PFSK-1 (cell line): ENCODE measurements at regions not wholly inside any gene's neighbourhood (a gene's known extent, or its start where the extent isn't known, plus 50 kb on each side); places are given as distances from the start of the nearest gene placed in this dataset.

Experiments
- FOXP2 ChIP-seq: optimal IDR thresholded peaks from 2 replicates; pipeline ENCODE3; 2011; ENCODE audit warnings: borderline replicate concordance, control low read depth, inconsistent platforms; ENCODE audit not compliant: insufficient read depth; ENCODE audit errors: extremely low read length, extremely low read depth
- POLR2AphosphoS5 ChIP-seq: IDR thresholded peaks from 2 replicates; pipeline ENCODE4 v1.6.1; 2012; ENCODE audit warnings: low read depth, mild to moderate bottlenecking, control low read depth, low read length, moderate library complexity
- SIN3A ChIP-seq: IDR thresholded peaks from 2 replicates; pipeline ENCODE4 v1.6.1; 2012; ENCODE audit warnings: mild to moderate bottlenecking, low read length, moderate library complexity, borderline replicate concordance; ENCODE audit not compliant: insufficient read depth
- TAF1 ChIP-seq: IDR thresholded peaks from 2 replicates; pipeline ENCODE4 v1.6.1; 2012; ENCODE audit warnings: low read length, control low read depth, borderline replicate concordance; ENCODE audit not compliant: insufficient read depth
- TF ChIP-seq, protein P1 (sequence below), 2 experiments: IDR thresholded peaks; 2 replicates each; pipeline versions ENCODE4 v1.6.1 to v1.8.0; 2011 to 2012; ENCODE audit warnings: low read depth in 2 of 2, low read length in 2 of 2, control low read depth in 1 of 2, inconsistent platforms in 1 of 2, mild to moderate bottlenecking in 1 of 2, moderate library complexity in 1 of 2; ENCODE audit not compliant: insufficient read depth in 1 of 2

DNA sequence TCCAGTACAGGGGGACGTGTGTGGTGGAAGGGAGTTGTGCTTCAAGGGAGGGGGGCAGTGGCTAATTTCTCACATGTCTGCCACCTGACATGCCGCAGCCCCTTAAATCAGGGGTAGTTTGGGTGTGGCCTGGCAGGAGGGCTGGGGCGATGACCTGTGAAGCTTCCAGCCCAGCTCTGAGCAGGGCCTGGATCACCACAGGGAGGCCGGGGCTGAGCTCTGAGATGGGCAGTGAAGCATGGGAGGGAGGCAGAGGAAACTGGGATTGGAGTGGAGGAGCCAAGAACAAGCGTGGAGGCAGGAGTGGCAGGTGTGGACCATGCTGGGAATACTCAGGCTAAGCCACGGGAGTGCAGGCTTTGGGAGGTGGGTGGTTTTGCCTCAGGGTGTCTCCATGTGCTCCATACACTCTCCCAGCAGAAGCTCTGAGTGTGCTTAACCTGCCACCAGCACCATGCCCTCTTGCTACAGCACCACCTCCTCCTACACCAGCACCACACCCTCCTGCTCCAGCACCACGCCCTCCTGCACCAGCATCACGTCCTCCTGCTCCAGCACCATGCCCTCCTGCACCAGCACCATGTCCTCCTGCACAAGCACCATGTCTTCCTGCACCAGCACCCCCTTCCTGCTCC is 99.3 kb upstream of the SHH start:
- TF ChIP-seq, protein P1, sequence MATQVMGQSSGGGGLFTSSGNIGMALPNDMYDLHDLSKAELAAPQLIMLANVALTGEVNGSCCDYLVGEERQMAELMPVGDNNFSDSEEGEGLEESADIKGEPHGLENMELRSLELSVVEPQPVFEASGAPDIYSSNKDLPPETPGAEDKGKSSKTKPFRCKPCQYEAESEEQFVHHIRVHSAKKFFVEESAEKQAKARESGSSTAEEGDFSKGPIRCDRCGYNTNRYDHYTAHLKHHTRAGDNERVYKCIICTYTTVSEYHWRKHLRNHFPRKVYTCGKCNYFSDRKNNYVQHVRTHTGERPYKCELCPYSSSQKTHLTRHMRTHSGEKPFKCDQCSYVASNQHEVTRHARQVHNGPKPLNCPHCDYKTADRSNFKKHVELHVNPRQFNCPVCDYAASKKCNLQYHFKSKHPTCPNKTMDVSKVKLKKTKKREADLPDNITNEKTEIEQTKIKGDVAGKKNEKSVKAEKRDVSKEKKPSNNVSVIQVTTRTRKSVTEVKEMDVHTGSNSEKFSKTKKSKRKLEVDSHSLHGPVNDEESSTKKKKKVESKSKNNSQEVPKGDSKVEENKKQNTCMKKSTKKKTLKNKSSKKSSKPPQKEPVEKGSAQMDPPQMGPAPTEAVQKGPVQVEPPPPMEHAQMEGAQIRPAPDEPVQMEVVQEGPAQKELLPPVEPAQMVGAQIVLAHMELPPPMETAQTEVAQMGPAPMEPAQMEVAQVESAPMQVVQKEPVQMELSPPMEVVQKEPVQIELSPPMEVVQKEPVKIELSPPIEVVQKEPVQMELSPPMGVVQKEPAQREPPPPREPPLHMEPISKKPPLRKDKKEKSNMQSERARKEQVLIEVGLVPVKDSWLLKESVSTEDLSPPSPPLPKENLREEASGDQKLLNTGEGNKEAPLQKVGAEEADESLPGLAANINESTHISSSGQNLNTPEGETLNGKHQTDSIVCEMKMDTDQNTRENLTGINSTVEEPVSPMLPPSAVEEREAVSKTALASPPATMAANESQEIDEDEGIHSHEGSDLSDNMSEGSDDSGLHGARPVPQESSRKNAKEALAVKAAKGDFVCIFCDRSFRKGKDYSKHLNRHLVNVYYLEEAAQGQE (IDR thresholded peaks at IDR 0.05; ENCODE audit: insufficient read depth in 1 of 2, low read depth in 2 of 2, low read length in 2 of 2) = no peak
- no peak for TF ChIP-seq SIN3A
- TF ChIP-seq FOXP2 = no peak
- no peak for TF ChIP-seq TAF1
- no peak for TF ChIP-seq POLR2AphosphoS5

DNA sequence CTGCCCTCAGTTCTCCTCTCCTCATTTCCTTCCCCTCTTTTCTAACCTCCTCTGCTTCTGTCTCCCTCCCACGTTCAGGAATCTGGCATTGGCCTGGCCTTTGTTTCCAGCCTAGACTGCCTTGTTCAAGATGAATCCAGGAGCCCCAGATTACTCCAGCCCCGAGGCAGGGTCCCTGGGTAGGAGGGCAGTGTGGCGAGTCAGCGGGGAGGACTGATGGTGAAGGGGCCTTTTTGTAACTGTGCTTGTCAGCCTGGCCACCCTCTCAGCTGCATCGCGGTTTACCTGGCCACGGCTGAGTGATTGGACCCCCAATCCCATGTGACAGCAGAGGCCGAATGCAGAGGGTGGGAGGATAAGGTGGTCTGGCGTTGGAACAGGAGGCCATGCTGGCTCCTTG is 96.1 kb upstream of the SHH start:
- TF ChIP-seq, protein P1 (IDR thresholded peaks at IDR 0.05; ENCODE audit: insufficient read depth in 1 of 2, low read depth in 2 of 2, low read length in 2 of 2) = no peak
- no peak for TF ChIP-seq SIN3A

DNA sequence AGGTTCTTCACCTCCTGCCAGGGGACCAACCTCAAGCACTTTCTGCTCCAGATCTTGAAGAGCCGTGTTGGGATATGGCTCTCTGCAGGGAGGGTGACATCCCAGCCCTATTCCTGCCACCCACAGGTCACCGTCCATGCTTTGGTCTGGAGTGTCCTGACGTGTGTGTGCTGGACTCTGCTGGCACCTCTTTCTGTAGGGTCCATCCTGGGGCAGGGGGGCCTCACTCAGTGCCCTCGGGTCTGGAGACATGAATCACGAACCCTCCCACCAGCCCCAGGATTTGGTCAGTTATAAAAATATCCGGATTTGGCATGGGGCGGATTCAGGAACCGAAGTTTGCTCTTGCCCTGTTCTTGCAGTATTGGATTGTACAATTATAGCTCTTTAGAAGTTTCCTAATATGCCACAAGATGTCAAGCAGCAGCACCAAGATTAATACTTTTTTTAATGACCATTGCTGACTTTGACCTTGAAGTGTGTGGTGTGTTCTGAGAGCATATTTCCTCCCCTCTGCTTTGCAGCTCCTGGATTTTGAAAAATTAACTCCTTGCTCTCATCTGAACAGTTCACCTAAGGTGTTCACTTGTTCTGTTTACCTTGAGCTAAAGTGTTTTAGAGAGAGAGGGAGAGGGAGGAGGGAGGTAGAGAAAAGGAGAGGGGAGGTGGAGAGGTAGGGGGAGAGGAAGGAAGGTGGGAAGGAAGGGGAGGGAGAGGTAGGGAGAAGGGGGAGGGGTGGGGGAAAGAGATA is 95.4 kb upstream of the SHH start:
- TF ChIP-seq POLR2AphosphoS5 (no peak), FOXP2 (no peak), SIN3A (no peak), TAF1 (no peak)
- TF ChIP-seq, protein P1 (IDR thresholded peaks at IDR 0.05; ENCODE audit: insufficient read depth in 1 of 2, low read depth in 2 of 2, low read length in 2 of 2) = no peak

DNA sequence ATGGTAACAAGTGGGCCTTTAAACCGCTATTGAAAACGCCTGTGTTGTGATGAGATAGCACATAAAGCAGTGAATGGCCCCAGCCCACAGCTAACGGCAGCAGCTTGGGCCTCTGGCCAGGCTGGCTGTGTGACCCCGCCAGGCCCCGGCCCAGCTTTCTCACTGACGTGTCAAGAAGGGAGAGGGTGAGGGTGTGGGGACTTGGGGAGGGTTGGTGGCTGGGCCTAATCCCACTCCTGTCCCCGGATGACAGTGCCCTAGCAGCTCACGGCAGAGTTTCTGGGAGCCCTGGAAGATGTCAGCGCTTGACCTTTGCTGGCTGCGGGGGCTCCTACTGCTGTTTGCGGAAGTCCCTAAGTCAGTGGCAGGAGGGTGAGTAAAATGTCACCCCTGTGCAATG is 88.9 kb upstream of the SHH start:
- TF ChIP-seq, protein P1 (IDR thresholded peaks at IDR 0.05; ENCODE audit: insufficient read depth in 1 of 2, low read depth in 2 of 2, low read length in 2 of 2) = no peak
- no peak for TF ChIP-seq FOXP2
- no peak for TF ChIP-seq SIN3A
- no peak for TF ChIP-seq POLR2AphosphoS5
- no peak for TF ChIP-seq TAF1

DNA sequence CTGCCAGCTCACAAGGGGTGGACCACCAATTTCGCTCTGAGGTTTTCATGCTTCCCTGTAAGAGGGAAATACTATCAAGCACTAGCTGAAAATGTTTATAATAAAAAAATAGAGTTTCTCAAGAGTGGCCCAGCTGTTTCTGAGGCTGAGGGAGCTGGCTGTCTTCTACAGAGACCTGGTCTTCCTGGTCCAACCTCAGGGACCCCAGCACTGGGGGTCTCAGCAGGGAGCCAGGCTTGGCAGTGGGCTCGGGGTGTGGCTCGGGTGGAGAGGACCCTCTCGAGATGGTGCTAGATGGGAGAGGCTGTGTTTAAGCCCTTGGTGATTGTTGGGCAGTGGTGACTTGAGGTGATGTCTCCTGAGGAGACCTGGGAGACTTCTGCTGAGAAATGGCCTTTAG is 87.3 kb upstream of the SHH start:
- no peak for TF ChIP-seq TAF1
